Mammary epithelial cell (primary cell): ENCODE measurements at regions not wholly inside any gene's neighbourhood (a gene's known extent, or its start where the extent isn't known, plus 50 kb on each side); places are given as distances from the start of the nearest gene placed in this dataset.

Experiments
- CTCF ChIP-seq, 2 donors: IDR thresholded peaks in 1 of 2; conservative IDR thresholded peaks in 1 of 2; 2 replicates each; pipeline ENCODE4 v1.5.1; 2011 to 2012; ENCODE audit warnings: inconsistent platforms in 2 of 2, low read length in 2 of 2, mild to moderate bottlenecking in 2 of 2, control low read depth in 1 of 2, low read depth in 1 of 2; ENCODE audit not compliant: insufficient read depth in 1 of 2; ENCODE audit errors: extremely low read depth in 1 of 2
- EZH2 ChIP-seq: IDR thresholded peaks from 2 replicates; pipeline ENCODE4 v1.6.1; 2012; ENCODE audit warnings: low read length, inconsistent platforms, borderline replicate concordance

GRCh38 chr12:108409481-108409880, 70.4 kb upstream of the CMKLR1 start:
- TF ChIP-seq CTCF (conservative IDR thresholded peaks at IDR 0.05 in 1 of 2, IDR thresholded peaks at IDR 0.05 in 1 of 2; ENCODE audit: extremely low read depth in 1 of 2, insufficient read depth in 1 of 2, low read depth in 1 of 2, low read length in 2 of 2) = no peak
- no peak for TF ChIP-seq EZH2
